NCI-H146 (cell line): ENCODE measurements at regions not wholly inside any gene's neighbourhood (a gene's known extent, or its start where the extent isn't known, plus 50 kb on each side); places are given as distances from the start of the nearest gene placed in this dataset.

ENCODE experiments used
- DNase-seq: peaks from one replicate; lab custom pipeline; 2025; lab: John Stamatoyannopoulos, UW

DNA sequence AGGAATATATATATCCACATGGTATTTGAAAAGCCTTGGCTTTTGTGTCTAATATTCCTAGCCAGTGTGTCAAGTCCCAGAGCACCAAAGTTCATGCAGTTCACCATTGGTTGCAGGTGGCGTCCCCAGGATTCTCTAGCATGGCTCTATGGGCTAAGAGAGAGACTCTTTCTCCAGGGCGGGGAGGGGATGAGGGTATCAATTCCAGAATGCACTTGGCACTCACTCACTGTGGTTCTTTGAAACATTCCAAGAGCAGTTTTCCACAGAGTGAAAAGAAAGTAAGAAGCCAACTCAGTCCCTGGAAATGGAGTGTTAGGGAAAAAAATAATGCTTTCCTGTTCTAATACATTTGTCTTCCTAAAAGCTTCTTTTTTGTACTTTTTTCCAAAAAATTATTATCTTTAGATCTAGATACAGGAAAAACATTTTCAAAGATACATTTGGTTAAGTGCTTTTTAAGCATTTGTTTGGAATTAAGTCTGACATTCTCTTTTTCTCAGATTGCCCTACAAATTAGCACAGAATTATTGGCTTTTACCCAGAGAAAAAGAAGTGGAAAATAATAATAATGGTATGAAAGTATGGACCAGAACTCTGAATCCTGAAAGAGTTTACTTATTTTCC, 239.9 kb downstream of the PAX3 start:
- no peak for DNase-seq

DNA sequence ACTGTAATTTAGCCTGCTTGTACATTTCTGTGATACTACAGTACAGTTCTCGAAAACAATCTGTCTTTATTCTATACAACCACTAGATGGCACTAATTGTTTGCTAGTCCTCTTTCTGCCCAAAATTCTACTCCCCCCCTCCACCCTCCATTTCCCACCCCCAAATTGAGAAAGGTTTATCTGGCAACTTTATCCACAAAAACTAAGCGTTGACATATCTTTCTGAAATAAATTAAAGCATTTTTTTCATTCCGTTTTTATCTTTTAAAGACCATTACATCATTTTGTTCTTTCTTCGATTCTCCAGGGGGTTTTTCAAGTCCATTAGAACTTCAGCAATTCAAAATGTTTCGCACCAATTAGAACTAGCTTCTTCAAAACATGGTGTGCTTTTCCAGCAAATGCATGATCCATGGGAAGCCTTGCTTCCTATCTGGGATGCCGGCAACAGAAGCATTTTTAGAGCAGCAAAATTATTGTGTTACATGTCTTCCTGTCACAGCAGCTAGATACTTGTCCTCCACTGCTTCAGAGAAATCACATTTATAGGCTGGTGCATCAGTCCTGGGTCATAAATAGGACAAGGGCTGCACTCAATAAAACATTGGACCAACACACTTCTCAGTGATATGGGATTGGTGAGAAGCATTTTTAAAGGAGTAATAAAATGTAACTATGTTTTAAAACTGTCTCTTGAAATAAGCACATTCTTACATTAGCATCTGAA, 241.3 kb downstream of the PAX3 start:
- no peak for DNase-seq

- no peak for DNase-seq
Measured at GRCh38 chr2:222055328-222055727, 243.5 kb downstream of the PAX3 start.

GRCh38 chr2:222054813-222055212, 244.0 kb downstream of the PAX3 start:
- DNase-seq, result no peak

- peak; percentile 67 for DNase-seq
Measured at GRCh38 chr2:222052934-222053367, 245.8 kb downstream of the PAX3 start.

DNA sequence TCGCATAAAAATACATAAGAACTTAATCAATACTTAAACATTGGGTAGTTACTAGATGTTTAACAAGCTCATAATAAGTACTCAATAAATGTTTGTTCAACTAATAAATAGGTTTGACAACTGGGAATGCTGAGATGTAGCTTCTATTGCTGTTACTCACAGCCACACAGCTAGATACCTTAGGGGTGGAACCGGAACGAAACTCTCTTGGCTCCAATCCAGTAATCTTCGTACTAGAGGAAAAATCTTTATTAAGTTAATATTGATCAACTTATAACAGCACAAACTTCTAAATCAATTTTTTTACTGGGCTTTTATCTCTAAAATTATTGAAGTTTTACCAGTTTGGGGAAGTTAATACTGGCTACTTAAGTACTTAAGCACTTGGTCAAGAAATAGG, 247.8 kb downstream of the PAX3 start:
- DNase-seq, result no peak

GRCh38 chr2:222049946-222050345, 248.9 kb downstream of the PAX3 start:
- DNase-seq, result no peak

- no peak for DNase-seq
Measured at GRCh38 chr2:222043897-222044296, 254.9 kb downstream of the PAX3 start.

GRCh38 chr2:222042666-222043065, 256.1 kb downstream of the PAX3 start:
- DNase-seq, result no peak

DNA sequence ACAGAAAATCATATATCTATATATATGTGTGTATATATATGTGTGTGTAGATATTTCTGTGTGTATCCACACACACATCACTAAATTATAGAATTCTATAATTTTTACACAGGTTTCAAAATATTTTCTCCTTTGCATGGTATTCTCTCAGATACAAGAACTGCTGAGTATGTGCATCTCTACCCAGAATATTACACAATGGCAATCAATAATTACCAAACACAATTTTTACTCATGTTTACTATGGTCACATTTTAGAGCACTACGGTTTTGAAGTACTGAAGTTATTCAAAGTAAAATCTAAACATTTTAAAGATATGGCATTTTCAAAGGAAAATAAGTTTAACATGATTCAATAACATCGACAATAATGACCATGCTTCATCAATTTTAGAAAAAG, 258.5 kb downstream of the PAX3 start:
- no peak for DNase-seq

DNA sequence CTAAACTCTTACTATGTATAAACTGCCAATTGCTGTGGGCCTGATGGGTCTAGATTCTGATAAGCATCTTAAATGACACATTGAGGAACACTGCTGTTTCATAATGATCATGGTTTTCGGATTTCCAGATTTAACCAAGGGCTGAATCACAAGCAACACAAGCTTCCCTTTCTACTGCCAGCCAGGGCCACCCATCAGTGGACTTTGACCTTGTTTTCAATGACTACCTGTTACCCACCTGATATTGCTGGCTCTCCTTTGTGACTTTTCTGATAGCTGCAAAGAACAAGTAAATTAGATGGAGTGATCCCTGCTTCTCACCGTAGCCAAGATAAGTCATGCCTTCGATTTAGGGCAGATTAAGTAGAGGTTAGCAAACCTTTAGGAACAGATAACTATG, 259.0 kb downstream of the PAX3 start:
- no peak for DNase-seq

- no peak for DNase-seq
Measured at GRCh38 chr2:222038067-222038802, 260.6 kb downstream of the PAX3 start.

- no peak for DNase-seq
Measured at GRCh38 chr2:222037211-222037610, 261.6 kb downstream of the PAX3 start.

- DNase-seq, result no peak
Measured at GRCh38 chr2:222034058-222034457, 264.7 kb downstream of the PAX3 start.

DNA sequence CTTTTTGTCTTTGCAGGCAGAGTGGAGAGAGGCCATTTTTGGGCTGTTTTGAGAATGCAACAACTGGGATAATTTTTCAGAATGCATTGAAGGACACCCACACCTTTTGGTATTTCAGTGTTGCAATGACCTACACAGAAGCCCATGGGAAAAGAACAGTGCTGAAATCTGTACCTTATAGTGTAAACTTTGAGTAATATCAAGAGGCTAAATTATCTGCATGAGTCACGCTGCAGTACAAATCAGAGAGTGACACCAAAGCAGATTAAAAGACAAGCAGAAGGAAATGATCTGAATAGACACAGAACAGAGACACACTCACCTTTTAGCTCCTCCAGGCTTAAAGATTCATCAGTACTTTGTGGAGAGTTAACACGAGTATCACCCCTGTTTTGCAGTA, 265.3 kb downstream of the PAX3 start:
- no peak for DNase-seq

DNA sequence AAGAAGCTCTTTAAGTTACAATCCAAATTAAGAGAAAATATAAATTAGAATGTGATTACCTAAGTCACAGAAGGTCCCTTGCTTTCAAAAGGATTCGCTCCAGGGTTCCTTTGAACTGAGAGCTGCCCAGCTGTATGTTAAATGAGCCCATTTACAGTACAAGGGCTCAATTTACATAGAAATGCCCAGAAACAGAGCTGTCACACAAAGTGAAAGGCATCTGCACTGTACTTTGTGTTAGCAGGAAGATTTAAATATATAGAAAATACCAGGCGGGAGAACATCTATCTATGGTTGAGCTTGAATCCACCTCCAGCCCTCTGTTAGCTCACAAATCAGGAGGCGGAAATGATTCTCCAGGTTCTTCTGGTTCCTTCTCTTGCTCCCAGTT, 272.9 kb downstream of the PAX3 start:
- peak; percentile 63 for DNase-seq

- DNase-seq, result peak; percentile 46
Measured at GRCh38 chr2:222024932-222025880, 273.6 kb downstream of the PAX3 start.

DNA sequence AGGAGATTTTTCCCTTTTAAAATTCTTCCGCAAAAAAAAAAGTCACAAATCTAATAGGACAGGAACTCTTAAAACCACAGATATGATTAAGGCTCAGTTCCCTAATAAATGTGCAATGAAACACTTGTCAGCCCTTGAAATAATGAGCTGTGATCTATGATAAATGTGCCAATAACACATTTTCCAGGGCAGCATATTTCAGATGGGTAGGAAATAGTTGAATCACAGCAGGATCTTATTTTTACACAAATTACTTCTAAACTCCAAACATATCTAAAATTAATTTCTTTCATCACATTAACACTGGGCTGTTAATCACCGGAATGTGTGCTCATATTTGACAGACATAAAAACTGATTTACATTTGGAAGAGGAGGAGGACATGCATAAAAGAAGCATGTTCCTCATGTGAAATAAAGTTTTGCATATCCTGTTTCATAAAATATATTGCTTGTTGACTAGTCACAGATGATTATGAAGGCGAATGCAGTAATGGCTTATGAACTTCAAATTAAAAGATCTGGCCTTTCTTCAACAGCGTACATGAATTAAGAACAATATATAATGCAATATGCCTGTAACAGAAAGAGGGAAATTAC, 281.4 kb downstream of the PAX3 start:
- no peak for DNase-seq

- no peak for DNase-seq
Measured at GRCh38 chr2:222013889-222014288, 284.9 kb downstream of the PAX3 start.

- peak; percentile 0 for DNase-seq
Measured at GRCh38 chr2:222000326-222000725, 298.5 kb downstream of the PAX3 start.

- no peak for DNase-seq
Measured at GRCh38 chr2:221999717-222000116, 299.1 kb downstream of the PAX3 start.

GRCh38 chr2:221999166-221999565, 299.6 kb downstream of the PAX3 start:
- DNase-seq, result no peak
